HG03521 (cell line): ENCODE measurements at regions not wholly inside any gene's neighbourhood (a gene's known extent, or its start where the extent isn't known, plus 50 kb on each side); places are given as distances from the start of the nearest gene placed in this dataset.
"Not testable (repeated sequence)": the region's sequence is repeated elsewhere in the genome, so short reads cannot be mapped to it uniquely, and the experiment has no call there.

Experiments used
- ATAC-seq: cut with Tn5 transposase; IDR thresholded peaks from one replicate; pipeline ENCODE4 v1.9.1; 2021; ENCODE audit warnings: mild to moderate bottlenecking, moderate library complexity; ENCODE audit not compliant: unreplicated experiment

DNA sequence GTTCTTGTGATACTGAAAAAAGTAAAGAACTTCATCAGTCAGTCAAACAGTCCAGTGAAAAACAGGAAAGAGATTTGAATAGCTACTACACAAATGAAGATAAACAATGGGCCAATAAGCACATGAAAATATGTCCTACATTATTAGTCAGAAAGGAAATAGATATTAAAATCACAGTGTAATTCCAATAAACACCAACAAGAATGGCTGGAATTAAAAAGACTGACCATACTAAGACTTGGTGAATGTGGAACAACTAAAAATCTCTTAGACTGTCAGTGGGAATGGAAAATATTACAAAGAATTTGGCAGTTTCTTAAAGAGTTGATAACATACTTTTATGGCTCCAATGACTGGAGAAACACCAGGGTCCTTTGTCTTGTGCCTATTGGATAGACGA, 241.8 kb upstream of the USP24 start:
- ATAC-seq: no peak

DNA sequence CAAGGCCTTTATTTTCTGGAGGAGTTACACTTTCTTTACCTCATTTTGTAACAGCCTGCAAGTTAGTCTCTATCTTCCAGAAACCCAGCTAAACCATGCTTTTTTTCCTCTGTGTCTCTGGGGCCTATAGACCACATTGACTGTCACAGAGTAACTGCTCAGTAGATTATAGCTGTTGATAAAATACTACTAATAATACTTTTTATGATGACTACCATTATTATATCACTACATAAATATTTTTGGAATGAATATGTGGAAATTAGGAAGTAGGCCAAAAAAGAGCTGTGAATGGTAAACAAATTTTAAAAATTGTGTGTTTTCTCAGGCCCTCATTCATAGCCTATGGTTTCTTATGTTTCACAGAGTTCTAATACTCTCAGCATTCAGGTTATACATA, 233.1 kb upstream of the USP24 start:
- no peak for ATAC-seq

DNA sequence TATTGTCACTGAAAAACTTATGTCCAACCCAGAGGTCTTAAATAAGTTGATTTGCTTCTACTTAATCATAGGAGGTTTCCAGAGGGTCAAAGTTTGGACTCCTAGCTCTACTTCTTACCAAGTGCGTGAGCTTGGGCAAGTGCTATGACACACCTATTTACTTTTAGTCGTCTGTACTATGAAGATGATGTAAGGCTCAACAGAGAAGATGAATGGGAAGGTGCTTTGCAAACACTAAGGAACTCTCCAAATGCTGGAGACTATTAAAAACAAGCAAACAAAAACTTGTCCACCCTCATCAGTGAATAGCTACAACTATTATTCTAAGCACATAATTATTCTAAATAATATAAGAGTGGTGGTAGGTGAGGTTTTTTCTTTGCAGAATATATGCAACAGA, 232.3 kb upstream of the USP24 start:
- ATAC-seq: no peak

DNA sequence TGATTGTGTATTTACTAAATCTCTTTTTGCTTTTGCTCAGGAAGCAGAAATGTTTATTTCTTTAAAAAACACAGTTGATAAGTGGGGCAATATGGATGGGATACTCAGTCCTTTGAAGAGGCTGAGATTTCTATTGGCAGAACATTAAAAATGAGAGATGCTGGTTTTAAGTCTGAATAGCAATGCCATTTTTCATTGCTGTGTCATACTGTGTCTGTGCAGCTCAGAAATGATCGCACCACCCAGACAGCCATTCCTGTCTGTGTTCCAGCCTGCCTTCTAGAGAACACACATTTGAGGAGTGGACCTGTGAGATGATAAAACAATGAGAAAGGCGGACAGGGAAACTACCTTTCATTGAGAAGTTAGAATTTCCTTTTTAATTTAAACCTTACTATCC, 231.2 kb upstream of the USP24 start:
- no peak for ATAC-seq

- peak; percentile 43 for ATAC-seq
Measured at GRCh38 chr1:55445416-55445815, 230.3 kb upstream of the USP24 start.

GRCh38 chr1:55444667-55445066, 229.5 kb upstream of the USP24 start:
- ATAC-seq: no peak

GRCh38 chr1:55443175-55443915, 228.2 kb upstream of the USP24 start:
- no peak for ATAC-seq

- no peak for ATAC-seq
Measured at GRCh38 chr1:55441489-55441888, 226.3 kb upstream of the USP24 start.

- no peak for ATAC-seq
Measured at GRCh38 chr1:55437692-55438091, 222.5 kb upstream of the USP24 start.

GRCh38 chr1:55430720-55431119, 215.6 kb upstream of the USP24 start:
- ATAC-seq: not testable (repeated sequence)

GRCh38 chr1:55430206-55430605, 215.0 kb upstream of the USP24 start:
- ATAC-seq: not testable (repeated sequence)

DNA sequence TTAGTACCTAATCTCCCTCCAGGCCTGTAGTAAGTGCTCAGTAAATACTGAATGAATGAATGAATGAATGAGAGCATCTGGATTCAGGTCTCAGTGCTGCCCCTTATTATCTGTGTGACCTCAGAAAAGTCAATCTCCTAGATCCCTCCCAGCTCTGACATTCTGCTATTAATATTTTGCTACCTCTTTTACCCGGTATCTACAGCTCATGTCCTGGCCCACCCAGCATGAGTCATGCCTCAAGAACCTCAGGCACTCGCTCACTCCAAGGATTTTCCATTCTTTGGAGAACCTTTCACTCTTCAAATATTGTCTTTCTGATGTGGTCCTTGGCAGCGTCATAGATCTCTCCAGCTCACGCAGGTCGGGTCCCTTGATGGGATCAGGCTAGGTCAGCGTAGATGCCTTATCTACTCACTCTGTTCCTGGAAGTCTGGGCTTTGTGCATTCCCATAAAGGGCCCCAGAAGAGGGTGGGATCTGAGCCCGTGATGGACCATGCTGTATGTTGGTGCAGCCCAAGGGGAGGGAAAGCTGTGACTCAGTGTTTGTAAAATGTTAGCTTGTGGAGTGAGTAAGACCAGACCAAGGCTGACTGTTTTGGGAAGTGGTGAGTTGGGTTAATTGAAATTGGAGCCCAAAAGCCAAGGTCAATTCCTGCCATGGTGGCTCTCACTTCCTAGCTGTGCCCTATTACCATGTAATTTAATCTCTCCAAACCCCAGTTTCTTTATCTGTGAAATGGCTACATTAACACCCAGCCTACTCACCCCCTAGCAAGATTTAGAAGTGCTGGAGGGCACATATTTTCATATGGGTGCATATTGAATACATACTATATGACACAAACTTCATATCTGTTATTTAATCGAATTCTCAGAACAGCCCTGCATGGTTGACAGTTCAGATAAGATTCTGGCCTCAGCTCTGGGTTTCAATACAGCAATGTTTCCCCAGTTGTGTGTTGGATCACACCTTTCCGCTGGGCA, 214.1 kb upstream of the USP24 start:
- ATAC-seq: no peak

GRCh38 chr1:55428231-55428630, 213.1 kb upstream of the USP24 start:
- ATAC-seq: no peak

DNA sequence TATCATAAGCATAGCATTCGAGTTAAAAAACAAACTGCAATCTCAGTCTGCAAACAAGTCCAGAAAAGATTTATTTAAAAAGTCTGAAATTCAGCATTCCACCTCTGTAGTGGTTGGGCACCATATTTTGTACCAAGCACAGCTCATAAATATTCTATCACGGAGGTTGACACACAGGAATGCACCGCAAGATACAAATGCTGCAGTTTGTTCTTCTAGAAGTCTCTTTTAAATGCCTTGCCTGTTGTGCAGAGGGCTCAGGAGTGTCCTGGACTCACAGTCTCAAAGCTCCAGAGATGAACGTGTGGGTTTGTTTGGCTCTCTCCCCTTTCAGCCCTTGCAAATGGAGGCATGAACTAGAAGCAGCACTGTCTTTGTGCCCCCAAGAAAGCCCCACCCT, 212.4 kb upstream of the USP24 start:
- ATAC-seq: no peak

- no peak for ATAC-seq
Measured at GRCh38 chr1:55426619-55427018, 211.5 kb upstream of the USP24 start.

GRCh38 chr1:55426156-55426555, 211.0 kb upstream of the USP24 start:
- ATAC-seq: no peak

DNA sequence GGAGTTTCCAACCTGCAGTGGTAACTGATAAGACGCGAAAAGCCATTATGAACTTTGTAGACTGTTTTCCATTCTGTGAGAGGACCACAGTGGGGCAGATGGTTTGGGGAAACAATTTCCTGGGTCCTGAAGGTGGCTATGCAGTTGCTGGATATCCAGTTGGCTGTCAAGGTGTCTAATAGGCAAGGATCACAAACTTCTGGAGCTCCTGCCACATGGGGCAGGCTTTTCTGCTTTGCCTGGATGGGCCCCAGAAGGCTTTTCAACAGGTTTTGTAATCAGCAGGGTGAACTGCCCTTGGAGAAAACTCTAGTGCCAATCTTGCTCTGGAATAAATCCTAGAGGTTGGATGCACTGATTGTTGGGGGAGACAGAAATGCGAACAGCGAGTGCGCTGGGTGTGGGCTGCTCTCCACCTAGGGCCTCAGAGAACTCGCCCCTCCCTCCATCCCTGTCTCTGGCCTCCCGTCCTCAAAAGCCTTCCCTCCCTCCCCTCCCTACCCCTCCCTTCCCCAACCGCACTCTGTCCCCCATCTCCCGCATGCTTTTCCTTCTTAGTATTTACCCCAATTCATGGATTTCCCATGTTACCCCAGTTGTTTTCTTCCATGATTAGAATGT, 210.3 kb upstream of the USP24 start:
- ATAC-seq: no peak

- no peak for ATAC-seq
Measured at GRCh38 chr1:55423376-55423775, 208.2 kb upstream of the USP24 start.

- no peak for ATAC-seq
Measured at GRCh38 chr1:55420929-55421716, 206.0 kb upstream of the USP24 start.

- no peak for ATAC-seq
Measured at GRCh38 chr1:55420026-55420425, 204.9 kb upstream of the USP24 start.
